ENCODE measurements at regions not wholly inside any gene's neighbourhood (a gene's known extent, or its start where the extent isn't known, plus 50 kb on each side); places are given as distances from the start of the nearest gene placed in this dataset.

- TF ChIP-seq ZNF592 (IDR thresholded peaks at IDR 0.05), result no peak
- TF ChIP-seq IKZF2 (IDR thresholded peaks at IDR 0.05), result no peak
- TF ChIP-seq IRF4 (IDR thresholded peaks at IDR 0.05; ENCODE audit: low read depth, low read length), result no peak
- TF ChIP-seq ATF2 (IDR thresholded peaks at IDR 0.05; ENCODE audit: low read length), result no peak
- TF ChIP-seq PBX3 (IDR thresholded peaks at IDR 0.05; ENCODE audit: insufficient replicate concordance, low read depth, low read length), result no peak
- TF ChIP-seq TCF7 (IDR thresholded peaks at IDR 0.05; ENCODE audit: borderline replicate concordance), result no peak
- TF ChIP-seq ZNF217 (IDR thresholded peaks at IDR 0.05), result no peak
- no peak for TF ChIP-seq CBX5 (IDR thresholded peaks at IDR 0.05; ENCODE audit: low read depth)
These were observed 164.5 kb upstream of the CCL2 start (continued) for GRCh38 chr17:34090593-34090992.

All from GM12878 (cell line).